WERI-Rb-1 (cell line): ENCODE measurements at regions not wholly inside any gene's neighbourhood (a gene's known extent, or its start where the extent isn't known, plus 50 kb on each side); places are given as distances from the start of the nearest gene placed in this dataset.

ENCODE experiments used
- DNase-seq: peaks from one replicate; pipeline ENCODE4 v3.0.0-alpha.2; 2020
- H3K27ac ChIP-seq: fragments of 250-450 bp; sonication (Bioruptor Pico); 2 replicates; pipeline ENCODE4 v1.5.1; 2020; ENCODE audit warnings: mild to moderate bottlenecking, moderate library complexity
- H3K27me3 ChIP-seq: fragments of 250-450 bp; sonication (Bioruptor Pico); 2 replicates; pipeline ENCODE4 v1.5.1; 2021; ENCODE audit warnings: mild to moderate bottlenecking, low read depth, moderate library complexity; ENCODE audit not compliant: insufficient read depth, severe bottlenecking
- H3K36me3 ChIP-seq: fragments of 250-450 bp; sonication (Bioruptor Pico); 2 replicates; pipeline ENCODE4 v1.5.1; 2020; ENCODE audit warnings: mild to moderate bottlenecking, moderate library complexity
- H3K4me3 ChIP-seq: 2 replicates; pipeline ENCODE4 v1.5.1; 2011; ENCODE audit warnings: low read depth, mild to moderate bottlenecking, control low read depth, low read length
- H3K9me3 ChIP-seq: fragments of 250-450 bp; sonication (Bioruptor Pico); 2 replicates; pipeline ENCODE4 v1.5.1; 2021; ENCODE audit warnings: mild to moderate bottlenecking, moderate library complexity; ENCODE audit not compliant: severe bottlenecking
- TF ChIP-seq, protein P1 (sequence below): IDR thresholded peaks from 2 replicates; pipeline ENCODE4 v1.5.1; 2011; ENCODE audit warnings: low read depth, mild to moderate bottlenecking, control low read depth, inconsistent platforms, low read length

DNA sequence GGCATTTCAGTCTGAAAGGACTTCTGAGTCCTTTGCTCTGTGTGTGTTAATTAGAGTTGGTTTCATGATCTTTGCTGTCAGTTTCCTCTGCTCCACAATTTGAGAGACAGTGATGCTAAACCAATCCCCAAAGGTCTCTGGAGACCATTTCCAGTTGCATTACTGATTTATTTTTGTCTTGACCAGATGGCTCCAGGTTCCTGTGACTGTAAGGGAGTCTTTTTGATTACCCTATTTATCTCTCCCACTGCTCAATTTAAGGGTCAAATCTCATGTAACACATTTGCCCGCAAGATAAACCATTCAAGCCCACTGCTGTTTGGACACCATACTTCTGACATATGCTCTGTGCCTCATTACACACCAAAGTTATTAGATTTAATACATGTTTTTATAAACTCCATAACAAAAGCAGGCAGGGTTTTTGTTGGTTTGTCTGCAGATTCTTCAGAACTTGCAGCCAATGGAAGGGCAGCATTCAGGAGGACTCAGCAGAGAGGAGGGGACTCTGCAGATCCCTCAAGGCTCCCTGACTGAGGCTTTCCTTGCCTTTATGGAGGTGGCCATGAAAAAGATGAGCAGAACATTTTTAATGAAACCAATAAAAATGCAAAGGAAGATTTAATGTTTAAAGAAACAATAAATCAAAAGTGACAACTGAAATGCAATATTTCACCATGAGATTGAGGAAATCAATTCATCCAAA is 889.3 kb upstream of the CELF4 start:
- H3K4me3 ChIP-seq, result no peak overlapping the region
- no peak overlapping the region; the same call in 1 of the 2 replicates for H3K27ac ChIP-seq
- no peaks in the 10 kb centered on the region for H3K27me3 ChIP-seq
- DNase-seq, result no peak
- no peaks in the 10 kb centered on the region for H3K9me3 ChIP-seq
- H3K36me3 ChIP-seq, result no peaks in the 10 kb centered on the region
- TF ChIP-seq, protein P1, sequence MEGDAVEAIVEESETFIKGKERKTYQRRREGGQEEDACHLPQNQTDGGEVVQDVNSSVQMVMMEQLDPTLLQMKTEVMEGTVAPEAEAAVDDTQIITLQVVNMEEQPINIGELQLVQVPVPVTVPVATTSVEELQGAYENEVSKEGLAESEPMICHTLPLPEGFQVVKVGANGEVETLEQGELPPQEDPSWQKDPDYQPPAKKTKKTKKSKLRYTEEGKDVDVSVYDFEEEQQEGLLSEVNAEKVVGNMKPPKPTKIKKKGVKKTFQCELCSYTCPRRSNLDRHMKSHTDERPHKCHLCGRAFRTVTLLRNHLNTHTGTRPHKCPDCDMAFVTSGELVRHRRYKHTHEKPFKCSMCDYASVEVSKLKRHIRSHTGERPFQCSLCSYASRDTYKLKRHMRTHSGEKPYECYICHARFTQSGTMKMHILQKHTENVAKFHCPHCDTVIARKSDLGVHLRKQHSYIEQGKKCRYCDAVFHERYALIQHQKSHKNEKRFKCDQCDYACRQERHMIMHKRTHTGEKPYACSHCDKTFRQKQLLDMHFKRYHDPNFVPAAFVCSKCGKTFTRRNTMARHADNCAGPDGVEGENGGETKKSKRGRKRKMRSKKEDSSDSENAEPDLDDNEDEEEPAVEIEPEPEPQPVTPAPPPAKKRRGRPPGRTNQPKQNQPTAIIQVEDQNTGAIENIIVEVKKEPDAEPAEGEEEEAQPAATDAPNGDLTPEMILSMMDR, result no peak

DNA sequence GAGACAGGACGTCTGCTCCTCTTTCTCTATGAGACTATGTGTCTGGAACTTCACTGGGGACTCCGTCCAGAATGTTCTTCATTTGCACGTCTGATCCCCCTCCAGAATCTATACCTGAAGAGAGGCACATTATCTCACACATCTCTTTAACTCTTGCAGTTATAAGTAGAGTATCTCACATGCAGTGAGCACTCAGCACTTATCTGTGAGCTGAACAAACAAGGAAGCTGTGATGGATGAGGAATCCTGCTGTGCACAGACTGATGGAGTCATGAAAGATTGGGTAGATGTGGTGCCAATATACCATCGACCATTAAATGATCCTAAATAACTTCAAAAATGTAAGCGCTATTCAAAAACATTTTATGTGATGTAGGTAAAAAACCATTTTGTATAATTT is 888.3 kb upstream of the CELF4 start:
- H3K36me3 ChIP-seq, result no peaks in the 10 kb centered on the region
- no peaks in the 10 kb centered on the region for H3K9me3 ChIP-seq
- TF ChIP-seq, protein P1, result no peak
- no peak overlapping the region for H3K4me3 ChIP-seq
- DNase-seq, result no peak
- H3K27me3 ChIP-seq, result no peaks in the 10 kb centered on the region
- no peak overlapping the region for H3K27ac ChIP-seq

- no peaks in the 10 kb centered on the region for H3K27me3 ChIP-seq
- H3K27ac ChIP-seq, result peak overlapping the region; percentile 9; the same call in 1 of the 2 replicates
- H3K9me3 ChIP-seq, result no peaks in the 10 kb centered on the region
- TF ChIP-seq, protein P1, result no peak
- H3K36me3 ChIP-seq, result no peaks in the 10 kb centered on the region
- no peak overlapping the region for H3K4me3 ChIP-seq
- peak; percentile 30 for DNase-seq
These were observed 885.3 kb upstream of the CELF4 start for GRCh38 chr18:38450876-38451275.

DNA sequence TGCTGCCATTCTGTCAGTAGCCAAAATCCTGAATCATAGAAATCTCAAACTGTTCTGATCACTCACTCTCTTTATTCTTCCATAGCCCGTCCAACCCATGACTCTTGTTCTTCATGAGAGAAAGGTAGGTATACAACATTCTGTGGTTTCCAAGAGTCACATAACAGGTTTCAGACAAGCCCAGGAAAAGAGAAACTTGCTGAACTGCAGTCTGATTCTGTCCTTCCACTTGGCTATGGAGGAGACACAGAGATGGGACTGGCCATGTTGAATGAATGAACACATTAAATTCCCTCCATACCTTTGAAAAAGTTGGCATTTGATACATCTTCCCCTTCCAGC is 880.2 kb upstream of the CELF4 start:
- H3K27ac ChIP-seq, result no peak overlapping the region
- no peaks in the 10 kb centered on the region for H3K27me3 ChIP-seq
- H3K4me3 ChIP-seq, result no peak overlapping the region
- DNase-seq, result no peak
- TF ChIP-seq, protein P1, result no peak
- no peaks in the 10 kb centered on the region for H3K9me3 ChIP-seq
- H3K36me3 ChIP-seq, result no peaks in the 10 kb centered on the region

GRCh38 chr18:38444971-38445803 is 879.6 kb upstream of the CELF4 start:
- no peaks in the 10 kb centered on the region for H3K27me3 ChIP-seq
- no peak overlapping the region for H3K4me3 ChIP-seq
- H3K9me3 ChIP-seq, result no peaks in the 10 kb centered on the region
- TF ChIP-seq, protein P1, result no peak
- H3K36me3 ChIP-seq, result no peaks in the 10 kb centered on the region
- H3K27ac ChIP-seq, result no peak overlapping the region
- no peak for DNase-seq
